ENCODE measurements at regions not wholly inside any gene's neighbourhood (a gene's known extent, or its start where the extent isn't known, plus 50 kb on each side); places are given as distances from the start of the nearest gene placed in this dataset.

- no peak overlapping the region for H3K27ac Mint-ChIP-seq
These were observed 343.5 kb downstream of the C12orf50 start for GRCh38 chr12:87685696-87686095.

GRCh38 chr12:87679251-87679650 is 349.9 kb downstream of the C12orf50 start:
- Mint-ChIP-seq H3K9me3 (no peaks in the 10 kb centered on the region), H3K4me1 (no peaks in the 10 kb centered on the region)
- CTCF ChIA-PET = no interaction called here

More at GRCh38 chr12:87685696-87686095, 343.5 kb downstream of the C12orf50 start:
- no peaks in the 10 kb centered on the region for H3K4me1 Mint-ChIP-seq
- ChIA-PET CTCF (no interaction called here), POLR2A (no interaction called here)
- H3K36me3 Mint-ChIP-seq (ENCODE audit: low read depth) = no peaks in the 10 kb centered on the region
- H3K4me3 Mint-ChIP-seq = no peak overlapping the region
- no peak for DNase-seq
- ATAC-seq (ENCODE audit: low read depth) = no peak
- no peak for TF ChIP-seq CTCF (IDR thresholded peaks at IDR 0.05)
- intact Hi-C loops (cut with micrococcal nuclease) = no loop called here
- H3K27me3 Mint-ChIP-seq = no peaks in the 10 kb centered on the region
- H3K9me3 Mint-ChIP-seq = no peaks in the 10 kb centered on the region

GRCh38 chr12:87678453-87678852 is 350.7 kb downstream of the C12orf50 start:
- ChIA-PET POLR2A (no interaction called here), CTCF (no interaction called here)
- intact Hi-C loops (cut with micrococcal nuclease) = no loop called here
- no peak overlapping the region for H3K4me3 Mint-ChIP-seq
- H3K4me1 Mint-ChIP-seq = no peaks in the 10 kb centered on the region
- no peaks in the 10 kb centered on the region for H3K9me3 Mint-ChIP-seq
- H3K27me3 Mint-ChIP-seq = no peaks in the 10 kb centered on the region
- no peaks in the 10 kb centered on the region for H3K36me3 Mint-ChIP-seq (ENCODE audit: low read depth)
- DNase-seq = no peak
- no peak for TF ChIP-seq CTCF (IDR thresholded peaks at IDR 0.05)
- H3K27ac Mint-ChIP-seq = no peak overlapping the region
- no peak for ATAC-seq (ENCODE audit: low read depth)

More at GRCh38 chr12:87679251-87679650, 349.9 kb downstream of the C12orf50 start:
- Mint-ChIP-seq H3K27ac (no peak overlapping the region), H3K4me3 (no peak overlapping the region), H3K36me3 (ENCODE audit: low read depth) (no peaks in the 10 kb centered on the region), H3K27me3 (no peaks in the 10 kb centered on the region)
- POLR2A ChIA-PET = no interaction called here
- TF ChIP-seq CTCF (IDR thresholded peaks at IDR 0.05) = no peak
- DNase-seq (no peak), ATAC-seq (ENCODE audit: low read depth) (no peak)
- intact Hi-C loops (cut with micrococcal nuclease) = no loop called here

- H3K27me3 Mint-ChIP-seq = no peaks in the 10 kb centered on the region
- ChIA-PET CTCF (no interaction called here), POLR2A (no interaction called here)
- H3K4me3 Mint-ChIP-seq = no peak overlapping the region
- DNase-seq (no peak), ATAC-seq (ENCODE audit: low read depth) (no peak)
- no peaks in the 10 kb centered on the region for H3K9me3 Mint-ChIP-seq
- no peak for TF ChIP-seq CTCF (IDR thresholded peaks at IDR 0.05)
- intact Hi-C loops (cut with micrococcal nuclease) = no loop called here
- H3K36me3 Mint-ChIP-seq (ENCODE audit: low read depth) = no peaks in the 10 kb centered on the region
- no peaks in the 10 kb centered on the region for H3K4me1 Mint-ChIP-seq
- no peak overlapping the region for H3K27ac Mint-ChIP-seq
These were observed 352.5 kb downstream of the C12orf50 start for GRCh38 chr12:87676731-87677130.

GRCh38 chr12:87671757-87672156 is 357.4 kb downstream of the C12orf50 start:
- Mint-ChIP-seq H3K27ac (no peak overlapping the region), H3K27me3 (no peaks in the 10 kb centered on the region), H3K4me3 (no peak overlapping the region), H3K4me1 (no peaks in the 10 kb centered on the region), H3K9me3 (peaks cover 3% of the 10 kb centered on the region), H3K36me3 (ENCODE audit: low read depth) (no peaks in the 10 kb centered on the region)
- POLR2A ChIA-PET = no interaction called here
- CTCF ChIA-PET = no interaction called here
- intact Hi-C loops (cut with micrococcal nuclease) = no loop called here
- DNase-seq (no peak), ATAC-seq (ENCODE audit: low read depth) (no peak)
- no peak for TF ChIP-seq CTCF (IDR thresholded peaks at IDR 0.05)
